ENCODE measurements at regions not wholly inside any gene's neighbourhood (a gene's known extent, or its start where the extent isn't known, plus 50 kb on each side); places are given as distances from the start of the nearest gene placed in this dataset.

- TF ChIP-seq POLR2A (IDR thresholded peaks at IDR 0.05) (no peak), CTCF (IDR thresholded peaks at IDR 0.05) (no peak)
These were observed 1203.5 kb downstream of the NCAM2 start for GRCh38 chr21:22201669-22202068.

Measured in breast epithelium (tissue), 3 donors.